CD4-positive, alpha-beta T cell (primary cell): ENCODE measurements at regions not wholly inside any gene's neighbourhood (a gene's known extent, or its start where the extent isn't known, plus 50 kb on each side); places are given as distances from the start of the nearest gene placed in this dataset.

ENCODE experiments used
- ATAC-seq: fragments of 200-7000 bp; cut with Tn5 transposase; one replicate; pipeline ENCODE4 v1.10.0; 2022; ENCODE audit warnings: mild to moderate bottlenecking; ENCODE audit not compliant: poor library complexity
- CTCF ChIA-PET: fragments of 350-600 bp; sonication (Branson Sonifier 250); formaldehyde crosslinking; loops from one replicate; lab custom pipeline; 2021; ENCODE audit warnings: antibody characterized with exemption, inconsistent platforms; lab: Charles Lee
- POLR2A ChIA-PET: fragments of 350-600 bp; sonication (Branson Sonifier 250); formaldehyde crosslinking; loops from one replicate; lab custom pipeline; 2021; ENCODE audit warnings: antibody characterized with exemption, inconsistent platforms; lab: Charles Lee
- DNase-seq, 14 experiments: peaks; one replicate each; pipeline ENCODE4 v3.0.0-alpha.2; 2013 to 2020; ENCODE audit warnings: mixed read lengths in 2 of 14
- H3K27ac ChIP-seq, 2 donors: one replicate each; pipeline versions ENCODE4 v1.5.1 to v1.7.0; 2013; ENCODE audit warnings: low read length in 2 of 2, low read depth in 1 of 2, mild to moderate bottlenecking in 1 of 2
- H3K27me3 ChIP-seq, 2 experiments: 1 replicate in 1 of 2; 2 replicates in 1 of 2; pipeline versions ENCODE4 v1.6.1 to v1.7.0; 2013; ENCODE audit warnings: low read length in 2 of 2, control low read depth in 1 of 2, mild to moderate bottlenecking in 1 of 2, moderate library complexity in 1 of 2; ENCODE audit not compliant: insufficient read depth in 2 of 2, control insufficient read depth in 1 of 2
- H3K36me3 ChIP-seq: one replicate; pipeline ENCODE4 v1.6.1; 2013; ENCODE audit warnings: low read length, control low read depth; ENCODE audit not compliant: insufficient read depth
- H3K4me1 ChIP-seq: one replicate; pipeline ENCODE4 v1.6.1; 2013; ENCODE audit warnings: low read length, control low read depth; ENCODE audit not compliant: insufficient read depth
- H3K4me3 ChIP-seq: one replicate; pipeline ENCODE4 v1.5.1; 2013; ENCODE audit warnings: mild to moderate bottlenecking, low read length, moderate library complexity
- H3K9me3 ChIP-seq, 2 experiments: 1 replicate in 1 of 2; 2 replicates in 1 of 2; pipeline versions ENCODE4 v1.6.1 to v1.7.0; 2013; ENCODE audit warnings: low read length in 2 of 2, mild to moderate bottlenecking in 2 of 2, control low read depth in 1 of 2, moderate library complexity in 1 of 2; ENCODE audit not compliant: control insufficient read depth in 1 of 2, insufficient read depth in 1 of 2
- H3K27ac Mint-ChIP-seq: one replicate; pipeline ENCODE4 v1.8.0; 2020; ENCODE audit warnings: mixed read lengths
- H3K27me3 Mint-ChIP-seq: one replicate; pipeline ENCODE4 v1.8.0; 2021; ENCODE audit warnings: mixed read lengths
- H3K36me3 Mint-ChIP-seq: one replicate; pipeline ENCODE4 v1.8.0; 2021; ENCODE audit warnings: low read depth, mixed read lengths
- H3K4me1 Mint-ChIP-seq: one replicate; pipeline ENCODE4 v1.8.0; 2021; ENCODE audit warnings: low read depth, mixed read lengths
- H3K4me3 Mint-ChIP-seq: one replicate; pipeline ENCODE4 v1.8.0; 2020; ENCODE audit warnings: mild to moderate bottlenecking, mixed read lengths
- H3K9me3 Mint-ChIP-seq: one replicate; pipeline ENCODE4 v1.8.0; 2020; ENCODE audit warnings: mixed read lengths
- intact Hi-C, 2 experiments: fragments of 100-400 bp; cut with DNase I in 1 of 2; cut with micrococcal nuclease in 1 of 2; formaldehyde crosslinking; loops; one replicate each; pipeline versions ENCODE4 v1.15.1 to v1.9.0; 2023 to 2025; cut with DNase I, micrococcal nuclease
- TF ChIP-seq, protein P1 (sequence below): fragments of 200-600 bp; IDR thresholded peaks from one replicate; pipeline ENCODE4 v1.8.0; 2022; ENCODE audit warnings: antibody characterized with exemption, mild to moderate bottlenecking

GRCh38 chr4:178784491-178784890 lies 1342.3 kb upstream of the AGA start:
- H3K4me3 ChIP-seq = no peak overlapping the region
- ATAC-seq (no peak), DNase-seq (no peak)
- no peaks in the 10 kb centered on the region for H3K27me3 ChIP-seq
- intact Hi-C loops = no loop called here
- ChIA-PET CTCF (interaction anchor here (0.6 kb wide), 1 partner anchor 1168 kb away, joined by 3 read pairs; no protein-coding TSS in a partner anchor), POLR2A (no interaction called here)
- Mint-ChIP-seq H3K9me3 (peaks cover 3% of the 10 kb centered on the region), H3K4me3 (no peak overlapping the region), H3K27ac (no peak overlapping the region), H3K4me1 (no peaks in the 10 kb centered on the region), H3K36me3 (no peaks in the 10 kb centered on the region), H3K27me3 (no peaks in the 10 kb centered on the region)
- no peaks in the 10 kb centered on the region for H3K4me1 ChIP-seq
- H3K27ac ChIP-seq = no peak overlapping the region
- no peaks in the 10 kb centered on the region for H3K36me3 ChIP-seq
- TF ChIP-seq, protein P1, sequence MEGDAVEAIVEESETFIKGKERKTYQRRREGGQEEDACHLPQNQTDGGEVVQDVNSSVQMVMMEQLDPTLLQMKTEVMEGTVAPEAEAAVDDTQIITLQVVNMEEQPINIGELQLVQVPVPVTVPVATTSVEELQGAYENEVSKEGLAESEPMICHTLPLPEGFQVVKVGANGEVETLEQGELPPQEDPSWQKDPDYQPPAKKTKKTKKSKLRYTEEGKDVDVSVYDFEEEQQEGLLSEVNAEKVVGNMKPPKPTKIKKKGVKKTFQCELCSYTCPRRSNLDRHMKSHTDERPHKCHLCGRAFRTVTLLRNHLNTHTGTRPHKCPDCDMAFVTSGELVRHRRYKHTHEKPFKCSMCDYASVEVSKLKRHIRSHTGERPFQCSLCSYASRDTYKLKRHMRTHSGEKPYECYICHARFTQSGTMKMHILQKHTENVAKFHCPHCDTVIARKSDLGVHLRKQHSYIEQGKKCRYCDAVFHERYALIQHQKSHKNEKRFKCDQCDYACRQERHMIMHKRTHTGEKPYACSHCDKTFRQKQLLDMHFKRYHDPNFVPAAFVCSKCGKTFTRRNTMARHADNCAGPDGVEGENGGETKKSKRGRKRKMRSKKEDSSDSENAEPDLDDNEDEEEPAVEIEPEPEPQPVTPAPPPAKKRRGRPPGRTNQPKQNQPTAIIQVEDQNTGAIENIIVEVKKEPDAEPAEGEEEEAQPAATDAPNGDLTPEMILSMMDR = no peak
- no peaks in the 10 kb centered on the region for H3K9me3 ChIP-seq

- no peak overlapping the region for H3K27ac ChIP-seq
- Mint-ChIP-seq H3K4me3 (no peak overlapping the region), H3K27me3 (no peaks in the 10 kb centered on the region), H3K36me3 (no peaks in the 10 kb centered on the region), H3K27ac (no peak overlapping the region), H3K4me1 (no peaks in the 10 kb centered on the region), H3K9me3 (peaks cover 7% of the 10 kb centered on the region)
- TF ChIP-seq, protein P1 = no peak
- H3K36me3 ChIP-seq = no peaks in the 10 kb centered on the region
- POLR2A ChIA-PET = no interaction called here
- no peaks in the 10 kb centered on the region for H3K27me3 ChIP-seq
- DNase-seq (no peak), ATAC-seq (no peak)
- no peak overlapping the region for H3K4me3 ChIP-seq
- no peaks in the 10 kb centered on the region for H3K4me1 ChIP-seq
- intact Hi-C loops = no loop called here
- H3K9me3 ChIP-seq = no peaks in the 10 kb centered on the region
- CTCF ChIA-PET = no interaction called here
Observed at GRCh38 chr4:178789279-178789678, 1347.0 kb upstream of the AGA start.

DNA sequence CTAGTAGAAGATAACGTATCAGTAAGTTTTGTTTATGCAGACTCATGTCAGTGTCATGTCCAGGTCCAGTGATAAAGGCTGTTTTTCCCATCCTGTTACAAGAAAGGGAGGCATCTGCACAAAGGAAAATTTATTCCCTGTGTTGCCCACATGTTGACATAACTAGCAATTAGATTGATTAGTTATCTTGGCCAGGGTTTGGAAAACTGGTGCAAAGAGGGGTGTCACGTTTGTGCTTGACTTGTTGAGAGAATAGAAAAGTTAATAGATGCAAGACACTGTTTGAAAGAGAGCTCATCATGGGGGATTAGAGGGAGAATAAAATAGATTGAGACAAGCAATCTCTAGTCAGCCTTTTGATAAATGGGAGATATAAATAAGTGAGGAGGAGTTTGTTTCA lies 1357.0 kb upstream of the AGA start:
- POLR2A ChIA-PET = no interaction called here
- Histone ChIP-seq H3K27ac (no peak overlapping the region), H3K4me3 (no peak overlapping the region), H3K4me1 (no peaks in the 10 kb centered on the region), H3K27me3 (no peaks in the 10 kb centered on the region), H3K36me3 (no peaks in the 10 kb centered on the region), H3K9me3 (no peaks in the 10 kb centered on the region)
- CTCF ChIA-PET = no interaction called here
- H3K4me3 Mint-ChIP-seq = no peak overlapping the region
- no peaks in the 10 kb centered on the region for H3K27me3 Mint-ChIP-seq
- H3K36me3 Mint-ChIP-seq = no peaks in the 10 kb centered on the region
- ATAC-seq = no peak
- intact Hi-C loops = no loop called here
- DNase-seq = no peak
- H3K4me1 Mint-ChIP-seq = no peaks in the 10 kb centered on the region
- TF ChIP-seq, protein P1 = no peak
- H3K9me3 Mint-ChIP-seq = peaks cover 7% of the 10 kb centered on the region
- H3K27ac Mint-ChIP-seq = no peak overlapping the region
